ENCODE measurements at regions not wholly inside any gene's neighbourhood (a gene's known extent, or its start where the extent isn't known, plus 50 kb on each side); places are given as distances from the start of the nearest gene placed in this dataset.
"Not testable (repeated sequence)": the region's sequence is repeated elsewhere in the genome, so short reads cannot be mapped to it uniquely, and the experiment has no call there.

DNA sequence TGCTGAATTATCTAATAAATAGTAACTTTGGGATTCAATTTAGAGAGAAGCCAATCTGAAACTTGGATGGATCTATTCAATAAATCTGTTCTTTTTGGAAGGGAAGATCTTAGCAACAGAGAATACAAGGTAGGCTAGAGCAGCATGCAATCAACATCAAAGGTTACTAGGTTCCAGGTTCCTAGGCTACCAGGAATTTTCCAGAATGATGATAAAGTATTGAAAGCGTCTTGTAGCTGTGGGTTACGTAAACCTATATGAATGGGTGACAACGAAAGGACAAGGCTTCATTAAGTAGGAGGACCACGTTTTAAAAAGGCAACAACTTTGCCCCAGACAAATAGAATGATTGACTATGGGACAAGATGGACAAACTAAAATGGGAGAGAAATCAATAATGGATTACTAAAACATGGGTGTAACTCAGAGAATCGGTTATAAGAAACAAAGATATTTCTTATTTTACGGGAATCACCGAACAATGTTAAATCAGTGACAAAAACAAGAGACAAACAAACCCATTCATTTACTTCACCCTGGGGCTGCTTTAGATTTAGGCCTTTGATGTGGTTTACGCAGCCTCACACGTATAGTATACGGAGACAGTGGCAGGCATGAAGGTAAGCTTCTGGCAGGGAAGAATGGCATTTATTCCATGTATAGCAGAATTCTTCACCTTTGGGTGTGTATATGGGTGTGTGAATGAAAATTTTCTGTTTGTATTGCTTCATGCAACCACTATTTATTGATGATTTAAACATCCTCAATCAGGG lies 732.6 kb upstream of the PABPC4L start:
- H3K9me3 ChIP-seq (ENCODE audit: control insufficient read depth, insufficient read depth, low read length), result no peaks in the 10 kb centered on the region
- no peaks in the 10 kb centered on the region for H3K36me3 ChIP-seq (ENCODE audit: control insufficient read depth, insufficient read depth, low read length)
- H3K4me1 ChIP-seq (ENCODE audit: control insufficient read depth, insufficient read depth, low read length), result peaks cover 9% of the 10 kb centered on the region
- no peak overlapping the region for H3K4me3 ChIP-seq (ENCODE audit: low read depth, low read length)
- no peaks in the 10 kb centered on the region for H3K27me3 ChIP-seq (ENCODE audit: control insufficient read depth, insufficient read depth, low read length)
- H3K9ac ChIP-seq (ENCODE audit: low read depth, low read length), result no peak overlapping the region

DNA sequence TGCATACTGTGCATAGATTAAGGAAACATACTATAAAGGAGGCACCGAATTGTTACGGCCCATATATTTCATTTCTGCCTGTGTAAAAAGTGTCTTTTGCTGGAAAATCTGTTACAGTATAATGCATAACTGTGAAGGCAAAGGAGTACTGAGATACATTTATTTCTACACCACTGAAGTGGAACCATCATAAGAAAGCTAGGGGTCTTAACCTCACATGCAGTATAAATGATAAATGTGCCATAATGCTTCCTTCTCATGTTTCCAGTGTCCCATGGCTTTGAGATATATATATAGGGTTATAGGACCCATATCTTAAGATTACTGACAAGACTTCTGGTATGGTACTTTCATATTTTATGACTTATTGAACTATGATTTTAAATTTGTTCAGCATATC lies 713.8 kb upstream of the PABPC4L start:
- Histone ChIP-seq H3K4me3 (ENCODE audit: low read depth, low read length) (no peak overlapping the region), H3K4me1 (ENCODE audit: control insufficient read depth, insufficient read depth, low read length) (peaks cover 19% of the 10 kb centered on the region), H3K9me3 (ENCODE audit: control insufficient read depth, insufficient read depth, low read length) (no peaks in the 10 kb centered on the region), H3K27me3 (ENCODE audit: control insufficient read depth, insufficient read depth, low read length) (no peaks in the 10 kb centered on the region), H3K9ac (ENCODE audit: low read depth, low read length) (no peak overlapping the region), H3K36me3 (ENCODE audit: control insufficient read depth, insufficient read depth, low read length) (no peaks in the 10 kb centered on the region)

DNA sequence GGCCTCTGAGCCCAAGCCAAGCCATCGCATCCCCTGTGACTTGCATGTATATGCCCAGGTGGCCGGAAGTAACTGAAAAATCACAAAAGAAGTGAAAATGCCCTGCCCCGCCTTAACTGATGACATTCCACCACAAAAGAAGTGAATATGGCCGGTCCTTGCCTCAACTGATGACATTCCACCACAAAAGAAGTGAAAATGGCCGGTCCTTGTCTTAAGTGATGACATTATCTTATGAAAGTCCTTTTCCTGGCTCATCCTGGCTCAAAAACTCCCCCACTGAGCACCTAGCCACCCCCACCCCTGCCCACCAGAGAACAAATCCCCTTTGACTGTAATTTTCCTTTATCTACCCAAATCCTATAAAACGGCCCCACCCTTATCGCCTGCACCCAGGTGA lies 712.7 kb upstream of the PABPC4L start:
- not testable (repeated sequence) for H3K9ac ChIP-seq (ENCODE audit: low read depth, low read length); H3K36me3 ChIP-seq (ENCODE audit: control insufficient read depth, insufficient read depth, low read length); H3K27me3 ChIP-seq (ENCODE audit: control insufficient read depth, insufficient read depth, low read length); H3K9me3 ChIP-seq (ENCODE audit: control insufficient read depth, insufficient read depth, low read length); H3K4me3 ChIP-seq (ENCODE audit: low read depth, low read length)
- peaks cover 28% of the 10 kb centered on the region for H3K4me1 ChIP-seq (ENCODE audit: control insufficient read depth, insufficient read depth, low read length)

DNA sequence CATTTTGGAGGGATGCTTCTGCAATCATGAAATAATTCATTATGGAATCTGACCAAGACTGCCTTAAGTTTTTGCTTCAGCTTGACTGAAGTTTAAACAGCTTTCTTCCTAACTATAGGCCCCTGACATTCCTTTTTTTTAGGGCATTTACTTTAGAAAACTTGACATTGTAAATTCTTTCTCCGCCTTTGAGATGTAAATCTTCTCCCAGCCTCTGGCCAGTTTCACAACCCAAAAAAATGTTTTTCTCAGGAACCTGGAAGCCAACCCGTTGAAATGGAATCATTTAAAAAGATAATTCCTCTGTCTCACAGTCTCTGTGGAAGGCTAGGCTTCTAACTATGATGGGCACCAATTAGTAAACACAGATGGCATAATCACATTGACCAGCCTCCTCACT lies 710.4 kb upstream of the PABPC4L start:
- no peak overlapping the region for H3K9ac ChIP-seq (ENCODE audit: low read depth, low read length)
- no peaks in the 10 kb centered on the region for H3K27me3 ChIP-seq (ENCODE audit: control insufficient read depth, insufficient read depth, low read length)
- no peaks in the 10 kb centered on the region for H3K9me3 ChIP-seq (ENCODE audit: control insufficient read depth, insufficient read depth, low read length)
- H3K36me3 ChIP-seq (ENCODE audit: control insufficient read depth, insufficient read depth, low read length), result no peaks in the 10 kb centered on the region
- no peak overlapping the region for H3K4me3 ChIP-seq (ENCODE audit: low read depth, low read length)
- peaks cover 28% of the 10 kb centered on the region for H3K4me1 ChIP-seq (ENCODE audit: control insufficient read depth, insufficient read depth, low read length)

DNA sequence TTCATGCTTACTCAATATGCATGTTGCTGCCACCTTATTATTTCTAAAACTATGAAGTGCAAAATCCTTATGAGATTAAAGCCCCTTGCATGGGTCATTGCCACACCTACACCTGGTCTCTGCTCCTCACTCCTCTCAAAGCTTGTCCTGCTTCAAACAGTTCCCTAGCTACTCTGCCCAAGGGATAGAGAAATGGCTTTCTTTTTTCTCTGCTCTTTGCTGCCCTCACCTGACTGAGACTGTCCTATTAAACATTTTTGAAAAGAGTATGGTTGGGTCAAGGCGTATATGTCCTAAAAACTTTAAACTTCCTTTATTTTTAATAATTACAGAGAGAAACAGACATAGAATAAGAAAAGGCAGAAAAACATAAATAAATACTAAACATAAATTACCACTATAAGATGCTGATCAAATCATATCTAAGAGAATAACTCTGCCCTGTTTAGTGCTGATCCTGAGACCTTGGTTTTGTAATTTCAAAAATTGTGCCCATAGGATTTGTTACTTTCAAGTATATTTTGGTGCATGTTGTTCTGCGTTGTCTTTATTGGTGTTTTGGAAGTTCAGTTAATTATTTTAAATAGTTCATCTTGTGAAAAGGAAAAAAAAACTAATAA lies 704.9 kb upstream of the PABPC4L start:
- H3K36me3 ChIP-seq (ENCODE audit: control insufficient read depth, insufficient read depth, low read length), result no peaks in the 10 kb centered on the region
- H3K9ac ChIP-seq (ENCODE audit: low read depth, low read length), result no peak overlapping the region
- H3K9me3 ChIP-seq (ENCODE audit: control insufficient read depth, insufficient read depth, low read length), result no peaks in the 10 kb centered on the region
- peaks cover 17% of the 10 kb centered on the region for H3K4me1 ChIP-seq (ENCODE audit: control insufficient read depth, insufficient read depth, low read length)
- H3K27me3 ChIP-seq (ENCODE audit: control insufficient read depth, insufficient read depth, low read length), result no peaks in the 10 kb centered on the region
- H3K4me3 ChIP-seq (ENCODE audit: low read depth, low read length), result no peak overlapping the region

DNA sequence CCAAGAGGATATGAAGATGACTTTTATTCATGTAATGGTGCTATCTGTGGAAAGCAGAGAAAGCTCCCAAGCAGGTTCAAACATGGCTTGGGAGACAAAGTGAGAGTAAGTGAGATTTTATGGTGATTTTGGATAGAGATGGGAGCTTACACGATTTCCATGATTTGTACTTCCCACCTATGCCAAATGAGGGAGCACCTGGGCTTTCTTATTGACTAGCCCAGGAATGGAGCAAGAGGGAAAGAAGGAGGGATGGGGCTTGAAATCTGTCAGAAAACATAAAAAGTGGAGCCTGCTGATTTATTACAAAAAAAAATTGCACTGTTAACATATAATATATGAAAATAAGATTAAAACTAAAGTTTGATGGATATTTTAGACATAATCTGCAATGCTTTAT lies 703.5 kb upstream of the PABPC4L start:
- Histone ChIP-seq H3K27me3 (ENCODE audit: control insufficient read depth, insufficient read depth, low read length) (no peaks in the 10 kb centered on the region), H3K4me3 (ENCODE audit: low read depth, low read length) (no peak overlapping the region), H3K4me1 (ENCODE audit: control insufficient read depth, insufficient read depth, low read length) (peaks cover 8% of the 10 kb centered on the region), H3K9me3 (ENCODE audit: control insufficient read depth, insufficient read depth, low read length) (no peaks in the 10 kb centered on the region), H3K36me3 (ENCODE audit: control insufficient read depth, insufficient read depth, low read length) (no peaks in the 10 kb centered on the region), H3K9ac (ENCODE audit: low read depth, low read length) (no peak overlapping the region)

DNA sequence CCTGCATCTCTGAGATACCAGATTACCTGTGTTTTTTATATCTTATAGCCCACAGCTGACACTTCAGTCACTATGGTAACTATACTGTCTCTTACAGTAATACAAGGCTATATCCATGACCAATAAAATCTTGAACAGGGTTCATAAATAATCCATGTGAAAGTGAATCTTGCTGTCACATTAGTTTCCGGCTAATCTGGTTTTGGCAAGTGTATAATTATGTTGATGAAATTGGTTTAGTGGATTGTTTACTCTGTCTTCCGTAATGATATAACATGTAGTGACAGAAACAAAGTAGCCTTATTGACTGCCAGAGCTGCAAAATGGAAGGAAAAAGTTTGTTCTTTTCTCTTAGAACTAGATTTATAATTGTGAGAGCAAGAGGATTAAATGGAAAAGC lies 686.6 kb upstream of the PABPC4L start:
- Histone ChIP-seq H3K4me3 (ENCODE audit: low read depth, low read length) (no peak overlapping the region), H3K4me1 (ENCODE audit: control insufficient read depth, insufficient read depth, low read length) (no peaks in the 10 kb centered on the region), H3K9ac (ENCODE audit: low read depth, low read length) (no peak overlapping the region), H3K36me3 (ENCODE audit: control insufficient read depth, insufficient read depth, low read length) (no peaks in the 10 kb centered on the region), H3K27me3 (ENCODE audit: control insufficient read depth, insufficient read depth, low read length) (no peaks in the 10 kb centered on the region), H3K9me3 (ENCODE audit: control insufficient read depth, insufficient read depth, low read length) (no peaks in the 10 kb centered on the region)

DNA sequence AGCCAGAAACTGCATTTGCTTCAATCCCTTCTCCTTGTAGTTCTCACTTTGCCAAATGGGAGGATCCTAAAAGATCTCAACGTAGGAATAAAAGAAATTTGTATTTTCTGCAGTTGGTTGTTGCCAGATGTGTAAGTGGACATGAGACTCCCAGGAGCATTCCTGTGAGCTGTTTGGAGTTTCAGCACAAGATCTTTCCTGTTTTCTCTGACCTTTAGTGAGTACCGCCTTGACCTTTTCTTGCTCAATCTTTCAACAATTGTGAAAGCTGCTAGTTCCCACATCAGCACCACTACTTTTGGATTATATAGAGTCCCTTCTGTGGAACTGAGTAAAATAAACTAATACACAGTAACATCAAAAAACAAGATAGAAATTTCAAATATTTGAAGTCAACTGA lies 683.8 kb upstream of the PABPC4L start:
- no peak overlapping the region for H3K9ac ChIP-seq (ENCODE audit: low read depth, low read length)
- H3K4me3 ChIP-seq (ENCODE audit: low read depth, low read length), result no peak overlapping the region
- no peaks in the 10 kb centered on the region for H3K27me3 ChIP-seq (ENCODE audit: control insufficient read depth, insufficient read depth, low read length)
- no peaks in the 10 kb centered on the region for H3K36me3 ChIP-seq (ENCODE audit: control insufficient read depth, insufficient read depth, low read length)
- H3K4me1 ChIP-seq (ENCODE audit: control insufficient read depth, insufficient read depth, low read length), result no peaks in the 10 kb centered on the region
- no peaks in the 10 kb centered on the region for H3K9me3 ChIP-seq (ENCODE audit: control insufficient read depth, insufficient read depth, low read length)

DNA sequence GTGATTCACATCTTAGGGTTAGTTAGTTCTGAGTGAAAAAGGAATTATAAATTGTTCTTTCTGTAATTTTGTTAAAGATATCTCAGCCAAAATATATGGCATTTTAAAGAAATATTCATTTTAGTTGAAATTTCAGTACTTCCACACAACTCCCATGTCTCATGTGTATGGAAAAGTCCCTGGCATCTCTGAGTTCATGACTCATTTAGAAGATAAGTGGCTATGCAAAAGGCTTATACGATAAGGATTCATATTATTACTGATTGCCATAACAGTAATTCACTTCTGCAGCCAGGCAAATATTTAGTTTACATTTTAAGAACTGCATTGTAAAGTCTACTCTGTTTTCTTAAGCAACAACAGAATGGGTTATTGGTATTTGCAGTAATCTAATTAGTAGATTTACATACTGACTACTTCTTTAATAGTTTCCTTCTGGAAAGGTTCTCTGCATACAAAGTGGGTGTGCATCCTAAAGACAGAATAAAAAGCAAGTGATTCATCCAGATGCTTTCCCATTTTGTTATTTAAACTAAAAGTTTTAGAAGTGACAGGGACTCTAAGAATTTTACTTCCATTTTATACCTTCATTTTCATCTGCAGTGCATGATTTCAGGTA lies 682.4 kb upstream of the PABPC4L start:
- Histone ChIP-seq H3K9ac (ENCODE audit: low read depth, low read length) (no peak overlapping the region), H3K27me3 (ENCODE audit: control insufficient read depth, insufficient read depth, low read length) (no peaks in the 10 kb centered on the region), H3K36me3 (ENCODE audit: control insufficient read depth, insufficient read depth, low read length) (no peaks in the 10 kb centered on the region), H3K4me1 (ENCODE audit: control insufficient read depth, insufficient read depth, low read length) (no peaks in the 10 kb centered on the region), H3K9me3 (ENCODE audit: control insufficient read depth, insufficient read depth, low read length) (no peaks in the 10 kb centered on the region), H3K4me3 (ENCODE audit: low read depth, low read length) (no peak overlapping the region)

DNA sequence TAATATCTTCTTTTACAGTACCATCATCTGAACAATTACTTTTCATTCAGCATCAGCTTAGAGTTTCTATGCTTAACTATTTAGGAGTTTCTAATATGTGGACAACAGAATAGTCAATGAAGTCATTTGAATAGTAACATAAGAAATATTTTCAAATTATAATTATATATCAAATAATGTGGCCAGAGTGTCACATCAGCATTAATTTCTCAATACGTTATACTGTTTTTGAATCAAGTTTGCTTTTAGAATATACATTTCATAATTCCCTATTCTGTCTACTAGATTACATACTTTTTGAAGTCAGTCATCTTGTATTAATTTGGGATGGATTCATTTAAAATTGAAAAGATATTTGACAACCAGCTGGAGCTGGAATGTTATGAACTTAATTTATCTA lies 677.4 kb upstream of the PABPC4L start:
- H3K36me3 ChIP-seq (ENCODE audit: control insufficient read depth, insufficient read depth, low read length), result no peaks in the 10 kb centered on the region
- H3K9ac ChIP-seq (ENCODE audit: low read depth, low read length), result no peak overlapping the region
- H3K9me3 ChIP-seq (ENCODE audit: control insufficient read depth, insufficient read depth, low read length), result no peaks in the 10 kb centered on the region
- H3K4me3 ChIP-seq (ENCODE audit: low read depth, low read length), result no peak overlapping the region
- H3K27me3 ChIP-seq (ENCODE audit: control insufficient read depth, insufficient read depth, low read length), result no peaks in the 10 kb centered on the region
- H3K4me1 ChIP-seq (ENCODE audit: control insufficient read depth, insufficient read depth, low read length), result no peaks in the 10 kb centered on the region

DNA sequence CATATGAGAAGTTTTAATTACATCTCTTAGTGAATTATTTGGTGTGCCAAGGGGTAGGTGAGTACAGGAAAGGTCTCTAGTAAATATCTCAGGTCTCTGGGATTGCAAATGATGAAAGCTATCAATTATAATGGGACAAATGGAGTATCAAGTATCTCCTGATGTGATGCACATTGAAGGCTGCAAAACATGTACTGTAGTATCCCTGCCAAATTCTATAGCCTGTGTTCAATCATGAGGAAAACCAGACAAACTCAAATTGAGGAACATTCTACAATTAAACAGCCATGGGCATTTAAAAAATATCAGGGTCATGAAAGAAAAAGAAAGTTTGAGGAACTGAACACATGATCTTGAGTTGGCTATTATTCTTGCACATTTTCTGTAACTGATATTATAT lies 665.4 kb upstream of the PABPC4L start:
- H3K4me3 ChIP-seq (ENCODE audit: low read depth, low read length), result no peak overlapping the region
- H3K4me1 ChIP-seq (ENCODE audit: control insufficient read depth, insufficient read depth, low read length), result peaks cover 5% of the 10 kb centered on the region
- H3K9ac ChIP-seq (ENCODE audit: low read depth, low read length), result no peak overlapping the region
- no peaks in the 10 kb centered on the region for H3K27me3 ChIP-seq (ENCODE audit: control insufficient read depth, insufficient read depth, low read length)
- no peaks in the 10 kb centered on the region for H3K36me3 ChIP-seq (ENCODE audit: control insufficient read depth, insufficient read depth, low read length)
- no peaks in the 10 kb centered on the region for H3K9me3 ChIP-seq (ENCODE audit: control insufficient read depth, insufficient read depth, low read length)

DNA sequence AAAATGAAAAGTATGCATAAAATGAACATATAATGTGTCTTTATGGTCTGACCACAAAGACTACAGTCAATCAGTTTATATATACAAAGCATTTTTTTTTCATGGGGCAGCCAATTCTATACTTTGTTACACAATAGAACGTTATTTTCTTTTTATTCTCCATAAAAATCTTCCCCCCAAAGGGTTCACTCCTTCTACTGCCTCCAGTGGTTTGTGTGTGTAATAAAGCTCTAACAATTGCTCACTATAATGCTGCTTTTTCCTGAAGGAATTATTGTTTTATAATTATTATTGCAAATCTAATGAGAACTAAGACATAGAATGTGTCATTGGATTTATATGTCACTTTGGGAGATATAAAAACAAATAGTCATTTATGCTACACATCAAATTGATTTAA lies 664.1 kb upstream of the PABPC4L start:
- H3K4me1 ChIP-seq (ENCODE audit: control insufficient read depth, insufficient read depth, low read length), result peaks cover 5% of the 10 kb centered on the region
- no peaks in the 10 kb centered on the region for H3K9me3 ChIP-seq (ENCODE audit: control insufficient read depth, insufficient read depth, low read length)
- H3K9ac ChIP-seq (ENCODE audit: low read depth, low read length), result no peak overlapping the region
- H3K36me3 ChIP-seq (ENCODE audit: control insufficient read depth, insufficient read depth, low read length), result no peaks in the 10 kb centered on the region
- H3K27me3 ChIP-seq (ENCODE audit: control insufficient read depth, insufficient read depth, low read length), result no peaks in the 10 kb centered on the region
- H3K4me3 ChIP-seq (ENCODE audit: low read depth, low read length), result no peak overlapping the region

All from iPS-15b (cell line).